HG03066 (cell line): ENCODE measurements at regions not wholly inside any gene's neighbourhood (a gene's known extent, or its start where the extent isn't known, plus 50 kb on each side); places are given as distances from the start of the nearest gene placed in this dataset.
"Not testable (repeated sequence)": the region's sequence is repeated elsewhere in the genome, so short reads cannot be mapped to it uniquely, and the experiment has no call there.

Source experiments
- ATAC-seq: cut with Tn5 transposase; IDR thresholded peaks from one replicate; pipeline ENCODE4 v1.9.1; 2021; ENCODE audit warnings: low read depth; ENCODE audit not compliant: unreplicated experiment

- ATAC-seq = no peak
Observed at GRCh38 chr18:10076502-10077030, 162.8 kb downstream of the VAPA start.

GRCh38 chr18:10077986-10078385 lies 164.2 kb downstream of the VAPA start:
- no peak for ATAC-seq

GRCh38 chr18:10080372-10080771 lies 166.6 kb downstream of the VAPA start:
- no peak for ATAC-seq

GRCh38 chr18:10081492-10081891 lies 167.7 kb downstream of the VAPA start:
- no peak for ATAC-seq

GRCh38 chr18:10085416-10085815 lies 171.6 kb downstream of the VAPA start:
- ATAC-seq = no peak

- no peak for ATAC-seq
Observed at GRCh38 chr18:10085876-10086275, 172.1 kb downstream of the VAPA start.

- no peak for ATAC-seq
Observed at GRCh38 chr18:10086458-10087210, 172.8 kb downstream of the VAPA start.

- no peak for ATAC-seq
Observed at GRCh38 chr18:10088734-10089133, 174.9 kb downstream of the VAPA start.

GRCh38 chr18:10089881-10090280 lies 176.1 kb downstream of the VAPA start:
- ATAC-seq = no peak

GRCh38 chr18:10090668-10091067 lies 176.9 kb downstream of the VAPA start:
- ATAC-seq = no peak

- ATAC-seq = no peak
Observed at GRCh38 chr18:10093445-10093844, 179.6 kb downstream of the VAPA start.

- no peak for ATAC-seq
Observed at GRCh38 chr18:10094154-10094553, 180.3 kb downstream of the VAPA start.

GRCh38 chr18:10094655-10095054 lies 180.8 kb downstream of the VAPA start:
- no peak for ATAC-seq

GRCh38 chr18:10095356-10095755 lies 181.5 kb downstream of the VAPA start:
- ATAC-seq = no peak

GRCh38 chr18:10099539-10100140 lies 185.8 kb downstream of the VAPA start:
- ATAC-seq = no peak

- ATAC-seq = no peak
Observed at GRCh38 chr18:10100196-10100595, 186.4 kb downstream of the VAPA start.

GRCh38 chr18:10100941-10101701 lies 187.3 kb downstream of the VAPA start:
- ATAC-seq = no peak

GRCh38 chr18:10101729-10102128 lies 187.9 kb downstream of the VAPA start:
- no peak for ATAC-seq

- not testable (repeated sequence) for ATAC-seq
Observed at GRCh38 chr18:10105118-10105517, 191.3 kb downstream of the VAPA start.

GRCh38 chr18:10111191-10111590 lies 197.4 kb downstream of the VAPA start:
- ATAC-seq = no peak

GRCh38 chr18:10111944-10112343 lies 198.1 kb downstream of the VAPA start:
- ATAC-seq = no peak
